Renal cortical epithelial cell (primary cell): ENCODE measurements at regions not wholly inside any gene's neighbourhood (a gene's known extent, or its start where the extent isn't known, plus 50 kb on each side); places are given as distances from the start of the nearest gene placed in this dataset.
"Not testable (repeated sequence)": the region's sequence is repeated elsewhere in the genome, so short reads cannot be mapped to it uniquely, and the experiment has no call there.

Experiments used
- DNase-seq: peaks from one replicate; pipeline ENCODE4 v3.0.0-alpha.2; 2011; ENCODE audit warnings: low read depth

DNA sequence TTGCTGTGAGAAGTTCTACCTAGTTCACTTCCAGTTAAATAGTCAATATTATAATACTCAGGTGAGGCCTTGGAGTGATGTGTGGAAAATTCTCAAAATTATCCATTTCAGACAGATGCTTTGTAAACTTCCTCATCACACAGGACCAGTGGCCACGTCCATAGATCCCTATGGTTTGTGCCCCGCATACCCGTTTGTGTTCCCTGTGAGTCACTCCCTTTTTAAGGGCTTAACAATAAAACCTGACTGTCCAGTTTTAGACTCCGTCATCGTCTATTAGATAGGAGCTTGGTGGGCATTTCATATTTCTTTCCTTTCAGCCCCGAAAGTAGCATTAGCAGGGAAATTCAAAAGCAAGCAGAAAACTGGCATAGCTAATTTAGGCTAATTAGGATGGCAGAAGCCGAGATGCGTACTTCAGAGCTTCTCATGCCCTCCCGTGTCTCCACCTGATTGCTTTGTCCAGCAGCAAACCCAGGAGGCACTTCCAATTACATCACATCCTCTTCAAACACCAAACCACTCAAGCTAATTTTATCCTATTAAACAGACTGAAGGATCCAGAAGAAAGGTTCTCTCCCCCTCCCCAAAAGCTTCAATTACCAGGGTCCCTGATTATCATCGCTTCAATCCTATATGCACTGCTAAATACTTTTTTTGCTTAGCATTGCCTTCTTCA is 186.6 kb upstream of the OTX2 start:
- no peak for DNase-seq

GRCh38 chr14:56995010-56995409 is 184.7 kb upstream of the OTX2 start:
- no peak for DNase-seq

- no peak for DNase-seq
These were observed 182.1 kb upstream of the OTX2 start for GRCh38 chr14:56992332-56992820.

DNA sequence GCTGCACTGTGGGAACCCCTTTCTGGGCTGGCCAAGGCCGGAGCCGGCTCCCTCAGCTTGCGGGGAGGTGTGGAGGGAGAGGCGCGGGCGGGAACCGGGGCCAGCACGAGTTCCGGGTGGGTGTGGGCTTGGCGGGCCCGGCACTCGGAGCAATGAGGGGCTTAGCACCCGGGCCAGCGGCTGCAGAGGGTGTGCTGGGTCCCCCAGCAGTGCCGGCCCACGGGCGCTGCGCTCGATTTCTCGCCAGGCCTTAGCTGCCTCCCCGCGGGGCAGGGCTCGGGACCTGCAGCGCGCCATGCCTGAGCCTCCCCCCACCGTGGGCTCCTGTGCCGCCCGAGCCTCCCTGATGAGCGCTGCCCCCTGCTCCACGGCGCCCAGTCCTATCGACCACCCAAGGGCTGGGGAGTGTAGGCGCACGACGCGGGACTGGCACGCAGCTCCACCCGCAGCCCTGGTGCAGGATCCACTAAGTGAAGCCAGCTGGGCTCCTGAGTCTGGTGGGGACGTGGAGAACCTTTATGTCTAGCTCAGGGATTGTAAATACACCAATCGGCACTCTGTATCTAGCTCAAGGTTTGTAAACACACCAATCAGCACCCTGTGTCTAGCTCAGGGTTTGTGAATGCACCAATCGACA is 180.8 kb upstream of the OTX2 start:
- not testable (repeated sequence) for DNase-seq

GRCh38 chr14:56989359-56989758 is 179.1 kb upstream of the OTX2 start:
- DNase-seq = no peak

DNA sequence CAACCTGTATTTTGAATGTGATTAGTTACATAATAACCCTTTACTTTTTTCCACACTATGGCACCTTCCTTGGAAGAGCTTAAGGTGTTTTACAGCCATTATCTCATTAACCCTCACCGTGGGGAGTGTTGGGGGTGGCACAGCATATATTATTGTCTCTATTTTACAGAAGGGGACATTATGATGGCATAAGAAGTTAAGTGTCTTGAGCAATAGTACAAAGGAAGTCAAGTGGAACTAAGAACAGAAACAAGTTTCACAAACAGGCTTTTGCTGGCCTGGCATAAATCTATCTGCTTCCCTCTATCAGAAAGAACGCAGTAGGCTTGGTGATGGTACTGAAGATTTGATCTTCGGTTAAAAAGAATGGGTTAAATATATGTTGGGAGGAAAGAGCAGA is 169.7 kb upstream of the OTX2 start:
- peak; percentile 10 for DNase-seq

DNA sequence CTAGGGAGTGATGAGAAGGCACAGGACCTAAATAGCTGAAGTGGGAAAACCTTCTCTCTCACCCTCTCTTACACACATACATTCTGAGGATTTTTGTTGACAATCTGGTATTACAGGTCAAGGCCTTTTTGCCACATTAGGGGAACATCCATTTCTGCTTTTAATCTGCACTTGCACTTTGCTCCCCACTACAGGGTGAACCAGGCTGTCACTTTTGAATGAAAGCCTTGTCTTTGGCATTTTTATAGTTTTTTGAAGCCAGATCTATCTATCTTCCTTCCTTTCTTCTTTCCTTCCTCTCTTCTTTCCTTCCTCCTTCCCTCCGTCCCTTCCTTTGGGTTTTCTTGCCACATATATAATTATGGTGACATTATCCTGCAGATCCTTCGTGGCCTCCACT is 165.9 kb upstream of the OTX2 start:
- no peak for DNase-seq

- DNase-seq = no peak
These were observed 165.2 kb upstream of the OTX2 start for GRCh38 chr14:56975521-56975920.

DNA sequence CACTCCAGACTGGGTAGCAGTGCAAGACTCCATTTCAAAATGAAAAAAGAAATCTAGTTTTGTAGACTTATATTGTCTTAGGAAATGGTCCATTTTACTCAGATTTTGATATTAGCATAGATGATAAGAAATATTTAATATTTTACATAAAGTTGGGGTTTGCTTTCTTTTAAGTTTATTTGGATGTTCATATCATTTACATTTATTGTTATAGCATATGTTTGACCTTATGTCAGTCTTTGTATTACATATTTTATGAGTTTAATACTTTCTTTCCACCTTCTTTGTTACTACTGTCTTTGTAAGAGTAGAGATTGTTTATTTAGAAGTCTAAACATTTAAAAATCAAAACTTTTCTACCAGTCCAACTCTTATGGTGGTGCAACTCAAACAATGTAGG is 162.7 kb upstream of the OTX2 start:
- no peak for DNase-seq

- no peak for DNase-seq
These were observed 154.6 kb upstream of the OTX2 start for GRCh38 chr14:56964895-56965294.

- DNase-seq = no peak
These were observed 153.1 kb upstream of the OTX2 start for GRCh38 chr14:56963381-56963780.

DNA sequence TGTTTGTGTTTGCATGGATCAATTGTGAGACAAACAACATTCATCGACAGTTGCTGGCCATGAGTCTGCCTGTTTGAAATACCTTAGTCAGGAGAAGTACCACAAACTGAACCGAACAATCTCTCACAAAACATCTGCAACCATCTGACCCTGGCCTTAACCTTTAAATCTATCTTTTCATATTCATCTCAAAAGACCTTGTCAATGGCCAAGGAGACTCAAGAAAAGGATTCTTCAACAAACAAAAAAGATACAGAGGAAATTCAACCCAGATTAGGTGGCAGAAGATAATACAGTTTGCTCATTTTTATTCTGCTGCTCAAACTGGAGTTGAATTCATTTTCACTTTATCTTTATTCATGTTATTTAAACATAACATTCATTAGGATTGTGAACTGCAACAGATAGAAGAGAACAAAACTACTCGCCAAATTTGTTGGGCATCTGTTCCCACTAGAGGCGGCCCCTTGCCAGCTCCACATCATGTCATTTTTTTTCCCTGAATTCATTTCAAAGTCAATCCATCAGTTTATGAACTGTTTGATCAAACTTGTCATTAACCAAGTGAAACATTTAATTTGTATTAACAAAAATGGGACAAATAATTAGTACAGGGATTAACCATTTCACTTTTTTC is 152.3 kb upstream of the OTX2 start:
- DNase-seq = no peak

DNA sequence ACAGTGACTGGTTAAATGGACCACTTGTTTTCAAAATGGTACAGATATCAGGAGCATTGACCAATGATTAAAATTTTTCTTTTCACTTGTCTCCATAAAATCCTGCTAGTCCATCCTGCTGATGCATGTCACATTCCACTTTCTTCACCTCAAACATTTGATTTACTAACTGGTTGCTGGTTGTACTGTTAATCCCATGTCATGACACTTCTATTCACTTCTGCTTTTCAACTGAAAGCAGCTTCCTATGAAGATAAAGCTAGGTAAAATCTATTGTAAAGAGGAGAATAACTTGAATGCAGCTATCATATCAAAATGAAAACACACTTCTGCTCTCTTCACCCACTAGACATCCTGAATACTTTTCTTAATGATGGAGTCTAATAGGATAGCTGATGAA is 149.6 kb upstream of the OTX2 start:
- no peak for DNase-seq

DNA sequence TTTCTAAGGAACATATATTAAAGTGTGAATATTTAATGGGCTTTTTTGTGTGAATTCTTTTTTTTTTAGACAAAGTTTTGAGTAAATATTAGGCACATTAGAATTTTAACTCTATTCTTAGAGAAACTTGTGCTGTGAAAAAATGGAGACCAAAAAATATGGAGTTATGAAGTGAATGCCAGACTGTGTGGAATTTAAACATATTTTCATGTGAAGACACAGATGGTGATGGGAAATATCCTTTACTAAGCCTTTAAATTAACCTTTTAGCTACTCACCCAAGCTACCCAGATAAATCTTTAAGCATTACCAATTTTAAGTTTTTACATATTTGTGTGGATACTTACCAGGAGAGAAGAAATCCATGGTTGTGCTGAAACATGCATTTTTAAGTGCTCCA is 148.8 kb upstream of the OTX2 start:
- no peak for DNase-seq

DNA sequence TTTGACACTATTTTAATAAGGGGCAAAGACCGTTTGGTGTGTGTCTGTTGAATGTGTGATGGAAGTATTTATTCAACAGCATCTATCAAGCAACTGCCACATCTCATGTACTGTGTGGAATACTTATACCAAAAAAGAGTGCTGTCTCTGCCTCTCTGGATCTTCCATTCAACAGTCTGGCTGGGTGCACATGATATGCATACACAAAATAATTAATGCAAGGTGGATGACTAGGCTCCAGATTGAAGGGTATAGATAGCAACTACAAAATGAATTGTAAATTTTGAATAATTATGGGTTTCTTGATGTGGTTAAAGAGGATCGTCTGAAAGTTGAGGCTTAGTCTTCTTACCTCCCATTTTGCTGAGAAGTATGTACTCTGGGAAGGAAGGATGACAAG is 145.9 kb upstream of the OTX2 start:
- DNase-seq = no peak

DNA sequence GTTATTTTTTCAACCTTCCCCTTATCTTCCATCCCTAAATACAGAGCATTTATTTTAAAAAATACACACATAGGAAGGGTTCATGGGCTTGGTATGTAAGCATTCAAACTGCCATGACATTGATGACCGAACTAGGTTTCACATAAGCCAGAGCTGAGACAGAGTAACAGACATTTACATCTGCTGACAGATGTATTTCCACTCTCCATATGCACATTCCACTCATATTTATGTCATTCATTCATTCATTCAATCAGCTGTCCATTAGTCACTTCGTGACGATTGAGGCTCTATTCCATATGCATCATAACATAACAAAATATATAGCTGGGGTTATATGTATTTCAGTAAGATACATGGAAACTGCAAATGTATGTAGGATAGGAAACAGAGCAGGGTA is 145.5 kb upstream of the OTX2 start:
- DNase-seq = no peak

DNA sequence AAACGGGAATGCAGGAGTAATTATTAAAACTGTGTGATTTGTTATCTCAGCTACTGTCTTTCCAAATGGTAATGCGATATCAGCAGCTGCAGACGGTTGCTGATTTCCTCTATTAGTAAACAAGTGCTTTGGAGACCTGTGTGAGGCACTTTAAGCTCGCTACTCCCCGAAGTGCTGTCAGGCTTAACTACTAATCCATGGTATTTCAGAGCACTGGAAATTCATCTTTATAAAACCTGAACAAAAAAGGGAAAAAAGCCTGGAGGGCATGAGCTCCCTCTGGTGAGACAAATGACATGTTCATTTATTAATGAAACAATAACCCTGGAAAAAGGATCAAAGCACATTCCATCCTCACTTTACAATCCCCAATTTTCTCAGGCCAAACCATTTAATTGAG is 143.6 kb upstream of the OTX2 start:
- no peak for DNase-seq

DNA sequence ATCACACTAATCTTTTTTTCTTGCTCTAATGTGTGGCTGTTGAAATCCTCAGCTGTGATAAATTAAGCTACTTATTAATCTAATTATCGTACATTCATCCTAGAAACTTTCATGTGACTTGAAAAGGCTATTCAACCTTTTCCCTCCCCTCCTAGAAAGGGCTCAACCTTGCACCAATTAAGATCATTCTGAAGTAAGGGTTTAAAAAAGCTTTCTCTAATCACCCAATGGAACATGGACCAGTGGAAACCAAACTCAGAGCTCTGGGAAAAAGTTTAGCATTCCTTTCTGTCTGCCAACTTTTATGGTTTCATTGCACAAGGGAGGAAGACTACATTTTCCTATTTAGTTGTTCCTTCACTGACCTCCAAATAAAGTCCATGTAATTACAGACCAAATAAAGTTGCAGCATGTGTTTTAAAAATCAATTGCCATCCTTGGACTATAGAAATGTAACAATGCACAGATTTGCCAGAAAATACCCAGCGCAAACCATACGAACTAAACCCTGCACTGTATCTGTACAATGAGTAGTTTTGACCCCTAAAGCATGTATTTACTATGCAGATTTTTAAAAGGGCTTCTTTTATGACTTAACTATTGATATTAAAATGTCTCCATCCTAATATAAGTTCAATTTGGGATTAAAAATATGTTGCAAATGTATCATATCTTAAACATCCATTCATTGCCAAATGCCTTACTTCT is 142.6 kb upstream of the OTX2 start:
- DNase-seq = peak; percentile 32

DNA sequence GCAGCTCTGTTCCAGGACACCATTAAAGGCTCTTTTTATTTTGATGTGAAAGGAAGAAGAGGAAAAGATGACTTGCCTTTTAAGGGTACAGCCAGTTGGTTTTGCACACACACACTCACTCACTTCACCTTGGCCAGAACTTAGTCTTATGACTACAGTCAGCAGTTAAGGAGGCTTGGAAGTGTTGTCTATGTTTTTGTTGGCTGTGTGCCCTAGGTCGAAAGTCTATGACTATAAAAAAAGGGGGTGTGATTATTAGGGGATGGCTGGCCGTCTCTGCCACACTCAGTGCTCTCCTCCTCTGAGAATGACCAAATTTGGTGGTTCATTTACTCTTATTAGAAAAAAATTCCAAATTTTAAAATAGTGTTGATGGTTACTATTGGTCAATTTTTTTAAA is 139.5 kb upstream of the OTX2 start:
- DNase-seq = peak; percentile 58

DNA sequence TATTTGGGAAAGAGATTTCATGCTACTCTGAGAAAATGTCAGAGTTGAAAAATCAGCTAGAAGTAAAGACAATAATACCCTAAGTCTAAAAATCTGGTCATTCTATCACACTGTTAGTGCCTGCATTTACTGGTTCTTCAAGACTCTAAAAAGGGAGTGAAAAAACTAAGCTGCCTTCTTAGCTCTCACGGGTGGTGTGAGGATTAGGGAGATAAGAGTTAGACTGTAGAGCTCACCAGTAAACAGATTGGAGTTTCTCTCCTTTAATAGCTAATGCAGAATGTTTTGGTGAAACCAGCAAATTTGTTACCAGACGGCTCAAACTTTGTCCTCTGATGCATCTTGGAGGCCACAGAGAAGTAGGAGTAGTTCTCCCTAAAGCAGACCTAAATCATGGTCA is 135.0 kb upstream of the OTX2 start:
- no peak for DNase-seq

GRCh38 chr14:56944397-56944796 is 134.1 kb upstream of the OTX2 start:
- DNase-seq = no peak

- peak; percentile 5 for DNase-seq
These were observed 123.2 kb upstream of the OTX2 start for GRCh38 chr14:56933446-56933845.
